HUDEP-2 (cell line): ENCODE measurements at regions not wholly inside any gene's neighbourhood (a gene's known extent, or its start where the extent isn't known, plus 50 kb on each side); places are given as distances from the start of the nearest gene placed in this dataset.
"Not testable (repeated sequence)": the region's sequence is repeated elsewhere in the genome, so short reads cannot be mapped to it uniquely, and the experiment has no call there.

Source experiments
- DNase-seq, 76 experiments: peaks; one replicate each; lab custom pipeline; 2025; ENCODE audit not compliant: unreplicated experiment in 76 of 76; lab: John Stamatoyannopoulos, UW

- no peak for DNase-seq
Observed at GRCh38 chr16:76964464-76965154, 226.4 kb upstream of the MON1B start.

- DNase-seq: no peak
Observed at GRCh38 chr16:76970087-76970744, 220.8 kb upstream of the MON1B start.

- DNase-seq: no peak
Observed at GRCh38 chr16:76970745-76971099, 220.3 kb upstream of the MON1B start.

- DNase-seq: no peak
Observed at GRCh38 chr16:76976101-76976500, 214.9 kb upstream of the MON1B start.

- no peak for DNase-seq
Observed at GRCh38 chr16:76976756-76977155, 214.2 kb upstream of the MON1B start.

- DNase-seq: no peak
Observed at GRCh38 chr16:76984196-76984595, 206.8 kb upstream of the MON1B start.

- no peak for DNase-seq
Observed at GRCh38 chr16:76985392-76986045, 205.5 kb upstream of the MON1B start.

- no peak for DNase-seq
Observed at GRCh38 chr16:76988526-76988925, 202.5 kb upstream of the MON1B start.

GRCh38 chr16:77002644-77003043 lies 188.3 kb upstream of the MON1B start:
- no peak for DNase-seq

- DNase-seq: no peak
Observed at GRCh38 chr16:77009453-77009852, 181.5 kb upstream of the MON1B start.

GRCh38 chr16:77014441-77014840 lies 176.5 kb upstream of the MON1B start:
- DNase-seq: no peak

- no peak for DNase-seq
Observed at GRCh38 chr16:77030600-77030999, 160.4 kb upstream of the MON1B start.

- no peak for DNase-seq
Observed at GRCh38 chr16:77033516-77033915, 157.5 kb upstream of the MON1B start.

- DNase-seq: no peak
Observed at GRCh38 chr16:77035361-77035760, 155.6 kb upstream of the MON1B start.

GRCh38 chr16:77037696-77038347 lies 153.2 kb upstream of the MON1B start:
- DNase-seq: no peak

- no peak for DNase-seq
Observed at GRCh38 chr16:77041468-77041867, 149.5 kb upstream of the MON1B start.

GRCh38 chr16:77043076-77043475 lies 147.9 kb upstream of the MON1B start:
- no peak for DNase-seq

- DNase-seq: no peak
Observed at GRCh38 chr16:77046206-77046605, 144.8 kb upstream of the MON1B start.

GRCh38 chr16:77048085-77048484 lies 142.9 kb upstream of the MON1B start:
- no peak for DNase-seq

GRCh38 chr16:77049577-77049976 lies 141.4 kb upstream of the MON1B start:
- no peak for DNase-seq

- not testable (repeated sequence) for DNase-seq
Observed at GRCh38 chr16:77056597-77056996, 134.4 kb upstream of the MON1B start.
